ENCODE measurements at regions not wholly inside any gene's neighbourhood (a gene's known extent, or its start where the extent isn't known, plus 50 kb on each side); places are given as distances from the start of the nearest gene placed in this dataset.

DNA sequence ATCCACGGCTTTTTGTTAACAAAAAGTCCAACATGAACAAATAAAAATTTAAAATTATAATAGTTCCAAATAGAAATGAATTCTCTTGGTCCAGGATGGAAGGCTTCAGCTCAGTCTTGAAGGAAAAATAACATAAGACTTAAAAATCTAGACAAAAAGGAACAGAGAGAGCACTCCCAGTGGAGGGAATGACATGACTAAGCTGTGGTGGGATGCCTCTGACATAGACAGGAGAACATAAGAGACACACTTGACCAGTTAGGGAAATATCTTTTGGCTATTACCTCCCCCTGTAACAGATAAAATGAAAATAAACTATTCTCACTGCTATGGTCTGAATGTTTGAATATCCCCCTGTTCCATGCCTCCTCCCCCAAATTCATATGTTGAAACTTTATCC lies 106.8 kb downstream of the BBS10 start:
- H3K4me1 ChIP-seq (ENCODE audit: control insufficient read depth, insufficient read depth, low read length) = no peaks in the 10 kb centered on the region
- POLR2A ChIA-PET = no interaction called here
- H3K9me3 ChIP-seq (ENCODE audit: control insufficient read depth, insufficient read depth, low read depth, low read length) = no peaks in the 10 kb centered on the region
- CTCF ChIA-PET = interaction anchor here (0.6 kb wide), 1 partner anchor 83 kb away, joined by 4 read pairs; no protein-coding TSS in a partner anchor
- H3K36me3 ChIP-seq (ENCODE audit: control insufficient read depth in 2 of 2, insufficient read depth in 1 of 2, low read length in 2 of 2) = no peaks in the 10 kb centered on the region
- H3K27ac ChIP-seq (ENCODE audit: extremely low read depth, low read depth, low read length) = no peak overlapping the region
- TF ChIP-seq, protein P1, sequence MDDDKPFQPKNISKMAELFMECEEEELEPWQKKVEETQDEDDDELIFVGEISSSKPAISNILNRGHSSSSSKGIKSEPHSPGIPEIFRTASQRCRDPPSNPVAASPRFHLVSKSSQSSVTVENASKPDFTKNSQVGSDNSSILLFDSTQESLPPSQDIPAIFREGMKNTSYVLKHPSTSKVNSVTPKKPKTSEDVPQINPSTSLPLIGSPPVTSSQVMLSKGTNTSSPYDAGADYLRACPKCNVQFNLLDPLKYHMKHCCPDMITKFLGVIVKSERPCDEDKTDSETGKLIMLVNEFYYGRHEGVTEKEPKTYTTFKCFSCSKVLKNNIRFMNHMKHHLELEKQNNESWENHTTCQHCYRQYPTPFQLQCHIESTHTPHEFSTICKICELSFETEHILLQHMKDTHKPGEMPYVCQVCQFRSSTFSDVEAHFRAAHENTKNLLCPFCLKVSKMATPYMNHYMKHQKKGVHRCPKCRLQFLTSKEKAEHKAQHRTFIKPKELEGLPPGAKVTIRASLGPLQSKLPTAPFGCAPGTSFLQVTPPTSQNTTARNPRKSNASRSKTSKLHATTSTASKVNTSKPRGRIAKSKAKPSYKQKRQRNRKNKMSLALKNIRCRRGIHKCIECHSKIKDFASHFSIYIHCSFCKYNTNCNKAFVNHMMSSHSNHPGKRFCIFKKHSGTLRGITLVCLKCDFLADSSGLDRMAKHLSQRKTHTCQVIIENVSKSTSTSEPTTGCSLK (tag by site-specific recombination; IDR thresholded peaks at IDR 0.05) = no peak
- no peak for TF ChIP-seq ZNF175 (tag by site-specific recombination; IDR thresholded peaks at IDR 0.05)
- TF ChIP-seq, protein P2, sequence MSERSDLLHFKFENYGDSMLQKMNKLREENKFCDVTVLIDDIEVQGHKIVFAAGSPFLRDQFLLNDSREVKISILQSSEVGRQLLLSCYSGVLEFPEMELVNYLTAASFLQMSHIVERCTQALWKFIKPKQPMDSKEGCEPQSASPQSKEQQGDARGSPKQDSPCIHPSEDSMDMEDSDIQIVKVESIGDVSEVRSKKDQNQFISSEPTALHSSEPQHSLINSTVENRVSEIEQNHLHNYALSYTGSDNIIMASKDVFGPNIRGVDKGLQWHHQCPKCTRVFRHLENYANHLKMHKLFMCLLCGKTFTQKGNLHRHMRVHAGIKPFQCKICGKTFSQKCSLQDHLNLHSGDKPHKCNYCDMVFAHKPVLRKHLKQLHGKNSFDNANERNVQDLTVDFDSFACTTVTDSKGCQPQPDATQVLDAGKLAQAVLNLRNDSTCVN (tag by site-specific recombination; optimal IDR thresholded peaks at IDR 0.05) = no peak
- no peak for TF ChIP-seq ZNF169 (tag by site-specific recombination; IDR thresholded peaks at IDR 0.05)
- TF ChIP-seq HOXC10 (CRISPR knock-in tag; IDR thresholded peaks at IDR 0.05) = no peak
- TF ChIP-seq ZNF621 (tag by site-specific recombination; IDR thresholded peaks at IDR 0.05) = no peak
- TF ChIP-seq ZNF394 (tag by site-specific recombination; IDR thresholded peaks at IDR 0.05; ENCODE audit: borderline replicate concordance) = no peak
- no peak overlapping the region for H3K4me3 ChIP-seq (ENCODE audit: low read depth, low read length)

DNA sequence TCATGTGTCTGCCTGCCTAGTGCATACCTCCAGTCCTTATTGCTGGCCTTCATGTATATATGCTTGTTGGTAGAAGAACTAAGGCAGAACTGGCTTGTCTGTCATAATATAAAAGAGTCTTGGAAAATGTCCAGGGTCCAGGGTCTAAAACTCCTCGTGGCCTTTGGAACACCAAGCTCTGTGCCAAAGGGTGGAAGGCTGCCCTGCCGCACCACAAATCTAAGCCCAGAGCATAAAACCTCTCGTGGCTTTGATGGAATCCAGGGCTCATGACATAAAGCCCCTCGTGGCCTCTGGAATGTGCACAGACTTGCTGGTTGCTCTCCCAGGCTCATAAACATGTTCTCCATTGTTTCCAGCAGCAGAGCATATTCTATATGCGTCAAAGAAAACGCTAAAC lies 107.9 kb downstream of the BBS10 start:
- Histone ChIP-seq H3K27ac (ENCODE audit: extremely low read depth, low read depth, low read length) (no peak overlapping the region), H3K36me3 (ENCODE audit: control insufficient read depth in 2 of 2, insufficient read depth in 1 of 2, low read length in 2 of 2) (no peaks in the 10 kb centered on the region), H3K4me3 (ENCODE audit: low read depth, low read length) (no peak overlapping the region), H3K4me1 (ENCODE audit: control insufficient read depth, insufficient read depth, low read length) (no peaks in the 10 kb centered on the region), H3K9me3 (ENCODE audit: control insufficient read depth, insufficient read depth, low read depth, low read length) (no peaks in the 10 kb centered on the region)
- CTCF ChIA-PET = no interaction called here
- TF ChIP-seq, protein P3, sequence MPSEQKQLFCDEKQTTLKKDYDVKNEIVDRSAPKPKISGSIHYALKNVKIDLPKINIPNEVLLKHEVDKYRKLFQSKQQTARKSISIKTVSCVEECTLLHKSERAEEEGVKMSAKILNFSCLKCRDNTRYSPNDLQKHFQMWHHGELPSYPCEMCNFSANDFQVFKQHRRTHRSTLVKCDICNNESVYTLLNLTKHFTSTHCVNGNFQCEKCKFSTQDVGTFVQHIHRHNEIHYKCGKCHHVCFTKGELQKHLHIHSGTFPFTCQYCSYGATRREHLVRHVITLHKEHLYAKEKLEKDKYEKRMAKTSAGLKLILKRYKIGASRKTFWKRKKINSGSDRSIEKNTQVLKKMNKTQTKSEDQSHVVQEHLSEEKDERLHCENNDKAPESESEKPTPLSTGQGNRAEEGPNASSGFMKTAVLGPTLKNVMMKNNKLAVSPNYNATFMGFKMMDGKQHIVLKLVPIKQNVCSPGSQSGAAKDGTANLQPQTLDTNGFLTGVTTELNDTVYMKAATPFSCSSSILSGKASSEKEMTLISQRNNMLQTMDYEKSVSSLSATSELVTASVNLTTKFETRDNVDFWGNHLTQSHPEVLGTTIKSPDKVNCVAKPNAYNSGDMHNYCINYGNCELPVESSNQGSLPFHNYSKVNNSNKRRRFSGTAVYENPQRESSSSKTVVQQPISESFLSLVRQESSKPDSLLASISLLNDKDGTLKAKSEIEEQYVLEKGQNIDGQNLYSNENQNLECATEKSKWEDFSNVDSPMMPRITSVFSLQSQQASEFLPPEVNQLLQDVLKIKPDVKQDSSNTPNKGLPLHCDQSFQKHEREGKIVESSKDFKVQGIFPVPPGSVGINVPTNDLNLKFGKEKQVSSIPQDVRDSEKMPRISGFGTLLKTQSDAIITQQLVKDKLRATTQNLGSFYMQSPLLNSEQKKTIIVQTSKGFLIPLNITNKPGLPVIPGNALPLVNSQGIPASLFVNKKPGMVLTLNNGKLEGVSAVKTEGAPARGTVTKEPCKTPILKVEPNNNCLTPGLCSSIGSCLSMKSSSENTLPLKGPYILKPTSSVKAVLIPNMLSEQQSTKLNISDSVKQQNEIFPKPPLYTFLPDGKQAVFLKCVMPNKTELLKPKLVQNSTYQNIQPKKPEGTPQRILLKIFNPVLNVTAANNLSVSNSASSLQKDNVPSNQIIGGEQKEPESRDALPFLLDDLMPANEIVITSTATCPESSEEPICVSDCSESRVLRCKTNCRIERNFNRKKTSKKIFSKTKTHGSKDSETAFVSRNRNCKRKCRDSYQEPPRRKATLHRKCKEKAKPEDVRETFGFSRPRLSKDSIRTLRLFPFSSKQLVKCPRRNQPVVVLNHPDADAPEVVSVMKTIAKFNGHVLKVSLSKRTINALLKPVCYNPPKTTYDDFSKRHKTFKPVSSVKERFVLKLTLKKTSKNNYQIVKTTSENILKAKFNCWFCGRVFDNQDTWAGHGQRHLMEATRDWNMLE (tag by site-specific recombination; conservative IDR thresholded peaks at IDR 0.05; ENCODE audit: low read depth) = no peak
- no peak for TF ChIP-seq ZEB2 (tag by site-specific recombination; IDR thresholded peaks at IDR 0.05)
- no peak for TF ChIP-seq ZNF10 (tag by site-specific recombination; IDR thresholded peaks at IDR 0.05)
- TF ChIP-seq ZNF664 (tag by site-specific recombination; IDR thresholded peaks at IDR 0.05) = no peak
- no peak for TF ChIP-seq ZNF792 (tag by site-specific recombination; IDR thresholded peaks at IDR 0.05)
- no peak for TF ChIP-seq ZNF174 (tag by site-specific recombination; IDR thresholded peaks at IDR 0.05)
- TF ChIP-seq ZNF514 (tag by site-specific recombination; IDR thresholded peaks at IDR 0.05) = no peak
- TF ChIP-seq ZNF501 (tag by site-specific recombination; IDR thresholded peaks at IDR 0.05) = no peak
- TF ChIP-seq ZNF473 (tag by site-specific recombination; IDR thresholded peaks at IDR 0.05) = no peak
- TF ChIP-seq TCF7L2 (IDR thresholded peaks at IDR 0.05; ENCODE audit: borderline replicate concordance, low read depth, low read length) = no peak
- TF ChIP-seq, protein P4, sequence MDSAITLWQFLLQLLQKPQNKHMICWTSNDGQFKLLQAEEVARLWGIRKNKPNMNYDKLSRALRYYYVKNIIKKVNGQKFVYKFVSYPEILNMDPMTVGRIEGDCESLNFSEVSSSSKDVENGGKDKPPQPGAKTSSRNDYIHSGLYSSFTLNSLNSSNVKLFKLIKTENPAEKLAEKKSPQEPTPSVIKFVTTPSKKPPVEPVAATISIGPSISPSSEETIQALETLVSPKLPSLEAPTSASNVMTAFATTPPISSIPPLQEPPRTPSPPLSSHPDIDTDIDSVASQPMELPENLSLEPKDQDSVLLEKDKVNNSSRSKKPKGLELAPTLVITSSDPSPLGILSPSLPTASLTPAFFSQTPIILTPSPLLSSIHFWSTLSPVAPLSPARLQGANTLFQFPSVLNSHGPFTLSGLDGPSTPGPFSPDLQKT (IDR thresholded peaks at IDR 0.05; ENCODE audit: borderline replicate concordance, low read depth, low read length) = no peak
- TF ChIP-seq ZSCAN30 (tag by site-specific recombination; IDR thresholded peaks at IDR 0.05) = no peak
- TF ChIP-seq ZNF223 (tag by site-specific recombination; IDR thresholded peaks at IDR 0.05) = no peak
- TF ChIP-seq, protein P5, sequence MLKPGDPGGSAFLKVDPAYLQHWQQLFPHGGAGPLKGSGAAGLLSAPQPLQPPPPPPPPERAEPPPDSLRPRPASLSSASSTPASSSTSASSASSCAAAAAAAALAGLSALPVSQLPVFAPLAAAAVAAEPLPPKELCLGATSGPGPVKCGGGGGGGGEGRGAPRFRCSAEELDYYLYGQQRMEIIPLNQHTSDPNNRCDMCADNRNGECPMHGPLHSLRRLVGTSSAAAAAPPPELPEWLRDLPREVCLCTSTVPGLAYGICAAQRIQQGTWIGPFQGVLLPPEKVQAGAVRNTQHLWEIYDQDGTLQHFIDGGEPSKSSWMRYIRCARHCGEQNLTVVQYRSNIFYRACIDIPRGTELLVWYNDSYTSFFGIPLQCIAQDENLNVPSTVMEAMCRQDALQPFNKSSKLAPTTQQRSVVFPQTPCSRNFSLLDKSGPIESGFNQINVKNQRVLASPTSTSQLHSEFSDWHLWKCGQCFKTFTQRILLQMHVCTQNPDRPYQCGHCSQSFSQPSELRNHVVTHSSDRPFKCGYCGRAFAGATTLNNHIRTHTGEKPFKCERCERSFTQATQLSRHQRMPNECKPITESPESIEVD (tag by site-specific recombination; IDR thresholded peaks at IDR 0.05) = no peak
- TF ChIP-seq WT1 (tag by site-specific recombination; IDR thresholded peaks at IDR 0.05) = no peak
- no peak for TF ChIP-seq ZNF2 (tag by site-specific recombination; IDR thresholded peaks at IDR 0.05)
- TF ChIP-seq PRDM1 (tag by site-specific recombination; IDR thresholded peaks at IDR 0.05) = no peak
- POLR2A ChIA-PET = no interaction called here

Measured in HEK293 (cell line).